Fibroblast of skin of left biceps (primary cell): ENCODE measurements at regions not wholly inside any gene's neighbourhood (a gene's known extent, or its start where the extent isn't known, plus 50 kb on each side); places are given as distances from the start of the nearest gene placed in this dataset.
A peak's percentile ranks its signal among the peaks of the same experiment; 100 is the strongest.

Experiments used
- DNase-seq, 2 experiments: peaks; one replicate each; pipeline ENCODE4 v3.0.0-alpha.2; 2013; ENCODE audit warnings: low read depth in 2 of 2

DNA sequence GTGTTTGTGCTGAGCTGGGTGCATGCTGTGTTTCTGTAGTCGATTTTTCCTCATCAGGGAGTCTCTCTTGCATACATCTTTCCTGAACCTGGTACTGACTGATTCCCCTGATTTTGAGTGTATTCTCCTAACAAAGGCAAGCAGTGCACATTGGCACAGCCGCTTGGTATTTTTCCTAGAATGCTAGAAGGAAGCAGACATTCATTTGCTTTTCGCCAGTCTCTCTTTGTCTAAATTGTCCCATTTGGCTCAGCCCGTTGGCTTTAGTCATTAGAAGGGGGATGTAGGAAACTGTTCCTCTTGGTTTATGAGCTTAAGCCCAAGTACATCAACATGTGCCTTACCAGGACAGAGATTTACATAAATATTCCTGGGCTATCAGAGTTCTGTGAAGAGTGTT lies 266.1 kb upstream of the TMTC4 start:
- no peak for DNase-seq

DNA sequence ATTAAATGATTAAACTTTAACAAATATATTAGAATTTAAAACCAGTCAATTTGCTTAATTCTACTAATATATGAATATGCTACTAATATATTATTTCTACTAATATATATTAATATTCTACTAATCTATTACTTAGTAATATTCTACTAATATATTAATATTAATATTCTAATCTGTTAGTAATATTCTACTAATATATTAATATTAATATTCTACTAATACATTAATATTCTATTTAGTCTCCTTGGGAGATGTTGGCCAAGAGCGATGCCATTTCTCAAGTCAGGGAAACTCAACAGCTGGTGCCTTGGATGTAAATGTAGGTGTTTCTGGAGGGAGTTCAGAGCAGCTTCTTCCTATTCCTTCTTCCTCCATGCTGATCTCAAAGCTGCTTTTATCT lies 259.2 kb upstream of the TMTC4 start:
- DNase-seq: no peak

DNA sequence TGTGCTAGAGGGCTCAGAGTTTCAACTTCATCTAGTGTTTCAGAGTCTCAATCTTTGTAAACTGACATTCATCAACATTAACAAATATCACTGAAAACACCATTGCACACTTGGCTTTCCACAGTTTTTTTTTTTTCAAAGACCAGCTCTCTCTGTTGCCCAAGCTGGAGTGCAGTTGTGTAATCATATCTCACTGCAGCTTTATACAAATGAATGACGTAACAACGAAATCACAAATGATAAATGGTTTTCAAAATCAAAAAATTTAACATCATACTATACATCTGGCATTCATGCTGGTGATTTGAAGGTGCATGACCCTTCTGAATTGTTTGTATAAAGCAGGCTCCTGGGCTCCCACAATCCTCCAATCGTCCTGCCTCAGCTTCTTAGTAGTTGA lies 248.0 kb upstream of the TMTC4 start:
- DNase-seq: no peak

DNA sequence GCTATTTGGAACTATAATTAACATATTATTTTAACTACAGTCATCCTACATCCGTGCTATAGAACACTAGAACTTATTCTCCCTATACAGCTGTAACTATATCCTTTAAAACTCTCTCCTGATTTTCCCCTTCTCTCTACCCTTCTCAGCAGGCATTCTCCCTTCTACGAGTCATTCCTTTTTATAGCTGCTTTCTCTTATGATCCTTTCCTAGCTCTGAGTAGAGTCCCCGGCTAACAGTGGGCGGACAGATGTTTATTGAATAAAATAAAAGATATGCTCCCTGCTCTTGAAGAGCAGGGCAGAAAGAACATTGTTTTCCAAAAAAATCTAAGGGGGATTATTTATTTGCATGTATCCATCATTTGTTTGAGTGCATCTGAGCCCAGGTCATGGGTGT lies 246.5 kb upstream of the TMTC4 start:
- no peak for DNase-seq

DNA sequence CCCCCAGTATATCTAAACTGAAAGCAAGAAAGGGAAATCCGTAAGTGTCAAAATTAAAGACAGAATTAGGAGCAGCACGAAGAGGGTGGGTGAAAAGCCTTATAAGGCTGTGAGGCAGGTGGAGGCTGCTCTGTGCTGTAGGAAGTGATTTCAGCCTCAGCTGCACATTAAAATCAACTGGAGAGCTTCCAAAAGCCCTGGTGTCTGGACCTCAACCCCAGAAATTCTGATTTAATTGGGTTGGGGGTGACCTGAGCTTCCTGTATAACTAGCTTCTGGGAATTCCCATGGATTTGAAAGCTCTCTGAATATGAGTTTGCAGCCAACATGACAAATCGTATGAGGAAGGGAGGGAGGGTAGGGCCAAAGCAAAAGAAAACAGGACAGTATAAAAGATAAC lies 242.4 kb upstream of the TMTC4 start:
- no peak for DNase-seq

DNA sequence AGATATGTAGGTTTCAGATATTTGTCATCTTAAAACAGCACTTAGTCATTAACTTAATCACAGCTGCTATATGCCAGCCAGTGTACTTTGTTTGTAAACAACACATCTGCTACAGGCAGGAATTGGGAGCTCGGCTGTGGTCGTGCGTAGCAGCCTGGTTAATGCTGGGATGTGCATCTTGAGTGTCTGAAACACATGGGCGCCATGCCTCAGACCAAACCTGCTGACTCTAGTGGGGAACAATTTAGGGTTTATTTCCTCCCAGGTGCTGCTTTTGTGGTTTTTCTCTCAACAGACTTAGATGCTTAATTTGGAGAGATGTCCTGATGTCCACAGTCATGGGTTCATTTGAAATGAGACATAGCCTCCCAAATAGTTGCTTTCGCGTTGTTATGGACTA lies 238.5 kb upstream of the TMTC4 start:
- no peak for DNase-seq

DNA sequence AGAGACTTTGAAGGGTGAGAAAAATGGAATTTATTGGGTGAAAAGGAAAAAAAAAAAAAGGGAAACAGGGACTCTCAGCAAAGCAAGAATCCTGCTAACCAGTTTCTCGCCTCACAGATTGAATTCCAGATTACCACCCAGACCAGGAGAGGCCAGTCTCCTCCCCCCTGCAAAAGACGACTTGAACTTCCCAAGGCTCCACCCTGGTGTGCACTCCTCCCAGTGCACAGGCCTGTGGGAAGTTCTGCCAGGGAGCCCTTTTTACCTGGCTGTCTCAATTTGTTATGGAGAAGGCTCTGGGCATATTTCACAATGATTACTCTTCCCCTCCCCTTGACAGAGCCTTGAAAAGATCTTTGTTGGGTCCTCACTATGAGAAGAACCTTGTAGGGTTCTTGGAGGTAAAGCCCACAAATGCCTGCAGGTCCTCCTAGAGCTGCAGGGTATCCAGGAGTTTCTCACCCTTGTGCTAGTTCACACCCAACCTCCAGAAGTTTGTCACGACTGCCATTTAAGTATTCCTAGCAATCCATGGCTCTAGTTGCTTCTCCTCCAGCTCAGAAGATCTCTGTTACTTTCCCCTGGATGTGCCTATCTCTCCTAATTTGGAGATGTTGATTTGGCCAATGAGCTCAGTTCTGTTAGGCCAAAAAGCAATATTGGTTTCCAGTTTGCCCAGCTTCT lies 229.8 kb upstream of the TMTC4 start:
- no peak for DNase-seq

DNA sequence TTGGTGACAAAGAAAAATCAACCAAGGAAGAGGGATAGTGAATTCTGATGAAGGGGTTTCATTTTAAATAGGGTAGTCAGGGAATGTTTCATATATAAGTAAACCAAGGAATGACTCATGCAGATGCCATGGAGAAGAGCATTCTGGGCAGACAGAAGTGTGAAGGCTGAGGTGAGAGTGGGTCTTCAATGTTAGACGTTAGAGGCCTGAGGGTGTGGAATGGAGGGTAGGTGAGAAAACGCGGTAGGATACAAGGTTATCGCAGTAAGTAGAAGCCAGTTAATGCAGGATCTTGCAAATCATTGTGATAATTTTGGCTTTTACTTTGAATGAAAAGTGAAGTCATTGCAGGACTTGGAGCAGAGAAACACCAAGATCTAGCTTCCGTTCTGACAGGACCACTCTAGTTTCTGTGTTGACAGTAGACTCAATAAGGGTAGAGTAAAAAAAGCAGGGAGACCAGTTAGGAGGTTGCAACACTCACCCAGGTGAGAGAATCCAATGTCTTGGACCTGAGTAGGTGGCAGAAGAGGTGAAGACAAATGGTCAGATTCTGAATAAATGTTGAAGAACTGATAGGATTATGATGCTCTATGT lies 225.2 kb upstream of the TMTC4 start:
- DNase-seq: no peak

DNA sequence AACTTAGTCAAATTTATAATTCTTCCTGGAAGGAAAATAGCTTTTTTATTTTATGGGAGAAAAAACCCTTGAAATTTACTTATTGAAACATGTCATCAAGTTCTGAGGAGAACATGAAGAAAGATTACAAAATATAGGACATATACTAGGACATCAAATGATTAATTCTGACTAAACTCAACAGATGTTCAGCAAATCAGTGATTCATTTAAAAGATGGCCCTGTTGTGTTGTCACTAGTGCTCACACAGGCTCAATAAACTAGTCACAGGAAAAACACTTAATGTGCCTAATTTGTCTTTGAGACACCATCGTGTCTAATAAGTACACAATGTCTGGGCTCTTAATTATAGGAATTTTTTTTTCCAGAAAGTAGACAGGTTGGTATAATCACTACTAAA lies 223.8 kb upstream of the TMTC4 start:
- DNase-seq: no peak

DNA sequence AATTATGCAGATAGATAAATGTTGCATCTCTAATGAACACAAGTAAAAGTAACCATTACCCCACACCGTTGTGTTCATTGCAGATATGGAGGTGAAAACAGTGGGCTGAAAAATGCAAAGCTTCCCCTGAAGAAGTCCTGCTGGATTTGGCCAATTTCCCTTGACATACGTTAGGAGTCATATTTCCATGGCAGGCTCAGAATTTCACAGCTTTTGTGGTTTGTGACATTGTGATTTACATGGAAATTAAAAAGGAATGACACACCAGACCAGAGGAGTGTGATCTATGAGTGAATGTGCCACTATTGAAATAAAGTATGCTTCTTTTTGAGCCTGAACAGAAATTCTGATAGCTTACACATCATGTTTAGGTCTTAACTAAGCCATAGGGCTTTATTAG lies 221.1 kb upstream of the TMTC4 start:
- peak; percentile 57 for DNase-seq

DNA sequence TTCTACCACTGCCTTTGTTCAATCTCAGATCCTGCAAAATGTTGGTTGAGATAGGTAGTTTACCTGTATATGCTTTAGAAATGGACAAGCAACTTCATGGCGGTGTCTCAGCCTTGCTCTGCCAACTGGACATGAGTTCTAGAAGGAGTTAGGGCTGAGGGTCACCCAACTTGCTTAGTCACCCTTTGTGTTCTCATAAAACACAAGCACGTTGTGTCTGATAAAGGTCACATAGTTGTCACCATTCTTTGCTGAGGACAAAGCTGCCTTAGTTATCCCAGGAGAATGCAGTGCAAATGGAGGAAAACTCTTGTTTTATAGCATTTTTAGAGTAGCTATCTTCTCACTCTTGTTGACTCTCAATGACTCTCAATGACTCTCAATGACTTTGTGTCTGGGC lies 218.4 kb upstream of the TMTC4 start:
- no peak for DNase-seq

DNA sequence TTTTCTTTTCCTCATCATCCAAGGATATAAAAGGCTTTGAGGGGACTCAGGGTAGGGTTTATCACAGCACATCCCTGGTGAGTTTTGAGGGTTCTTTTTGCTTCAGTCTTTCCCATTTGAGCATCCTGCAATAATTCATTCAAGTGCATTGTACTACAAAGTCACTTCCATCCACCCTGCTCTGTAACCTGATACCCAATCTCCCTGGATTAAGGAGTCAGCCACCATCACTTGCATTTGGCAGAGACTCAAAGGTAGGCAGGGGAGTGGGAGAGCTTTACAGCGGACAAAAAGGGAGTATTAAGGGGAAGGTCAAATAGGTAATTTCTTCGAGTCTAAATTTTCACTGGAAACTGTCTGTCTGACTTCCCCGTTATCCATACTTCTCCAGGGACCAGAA lies 216.1 kb upstream of the TMTC4 start:
- no peak for DNase-seq

DNA sequence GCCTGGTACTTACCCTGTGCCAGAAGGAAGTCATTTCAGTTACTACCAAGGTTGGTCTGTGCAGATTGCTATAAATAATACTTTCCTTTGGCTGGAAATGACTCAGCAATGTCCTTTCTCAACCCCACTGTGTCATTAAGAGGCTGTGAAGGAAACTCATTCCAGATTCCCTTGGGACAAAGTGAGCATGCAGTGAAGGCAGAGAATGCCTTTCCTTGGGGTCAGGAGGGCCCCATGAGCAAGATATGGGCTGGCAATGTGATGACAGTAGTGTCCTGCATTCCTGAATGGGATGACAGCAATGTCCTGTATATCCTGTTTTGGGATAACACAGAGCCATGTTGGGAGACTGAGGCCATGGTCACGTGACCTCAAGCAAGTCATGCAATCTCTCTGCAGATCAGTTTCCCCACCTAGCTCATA lies 213.1 kb upstream of the TMTC4 start:
- DNase-seq: peak; percentile 53 to 55

DNA sequence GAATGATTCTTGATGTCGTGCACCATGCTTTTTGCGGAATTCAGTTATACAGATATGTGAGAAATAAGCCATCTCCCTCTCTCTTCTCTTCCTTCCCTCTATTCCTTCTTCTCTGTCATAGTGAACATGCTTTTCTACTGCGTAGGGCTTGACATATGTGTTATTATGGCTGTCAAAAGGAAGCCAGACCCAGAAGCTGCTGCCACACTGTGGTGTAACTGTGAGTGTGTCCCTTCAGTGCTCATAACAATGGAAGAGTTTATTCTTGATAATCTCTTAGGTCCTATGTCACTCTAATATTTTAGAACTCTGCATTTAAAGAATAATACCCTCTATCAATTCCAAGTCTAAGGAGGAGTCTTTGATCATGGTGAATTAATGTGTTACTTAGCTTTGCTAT lies 208.9 kb upstream of the TMTC4 start:
- no peak for DNase-seq

DNA sequence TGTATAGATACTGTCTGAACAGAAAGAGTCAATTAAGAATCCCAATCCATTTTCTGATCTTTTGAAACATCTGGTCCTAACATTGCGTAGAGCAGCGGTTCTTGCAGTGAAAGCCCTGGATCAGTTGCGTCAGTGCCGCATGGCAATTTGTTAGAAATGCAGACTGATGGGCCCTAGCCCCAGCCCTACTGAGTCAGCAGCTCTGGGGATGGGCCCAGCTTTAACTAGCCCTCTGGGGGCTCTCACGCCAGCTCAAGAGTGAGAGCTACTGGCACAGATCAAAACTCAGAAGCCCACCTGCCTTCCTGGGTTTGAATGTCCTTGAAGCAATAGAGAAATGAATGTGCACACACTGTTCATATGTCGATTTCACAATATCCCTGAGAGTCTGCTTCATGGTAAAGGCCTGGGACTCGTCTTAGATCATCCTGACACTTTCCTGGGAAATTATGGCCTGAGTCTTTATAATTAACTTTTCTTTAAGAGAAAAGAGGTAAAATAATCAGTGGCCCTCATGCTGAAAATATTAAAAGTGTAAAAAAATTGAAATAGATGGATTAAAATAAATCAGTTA lies 206.8 kb upstream of the TMTC4 start:
- peak; percentile 38 to 46 for DNase-seq

DNA sequence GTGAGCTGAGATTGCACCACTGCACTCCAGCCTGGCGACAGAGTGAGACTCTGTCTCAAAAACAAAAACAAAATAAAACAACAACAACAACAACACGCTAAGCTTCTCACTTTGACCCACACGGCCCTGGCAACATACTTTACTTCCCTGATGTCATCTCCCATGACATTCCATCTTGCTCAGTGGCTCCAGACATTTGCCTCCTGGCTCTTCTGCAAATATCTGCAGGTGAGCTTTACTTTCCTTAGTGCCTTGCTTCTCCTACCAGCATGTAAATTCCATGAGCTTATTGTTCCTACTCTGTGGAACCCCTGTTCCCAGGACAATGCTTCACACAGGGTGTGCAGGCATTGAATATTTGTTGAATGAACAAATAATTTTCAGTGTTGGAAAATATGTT lies 205.6 kb upstream of the TMTC4 start:
- DNase-seq: no peak

DNA sequence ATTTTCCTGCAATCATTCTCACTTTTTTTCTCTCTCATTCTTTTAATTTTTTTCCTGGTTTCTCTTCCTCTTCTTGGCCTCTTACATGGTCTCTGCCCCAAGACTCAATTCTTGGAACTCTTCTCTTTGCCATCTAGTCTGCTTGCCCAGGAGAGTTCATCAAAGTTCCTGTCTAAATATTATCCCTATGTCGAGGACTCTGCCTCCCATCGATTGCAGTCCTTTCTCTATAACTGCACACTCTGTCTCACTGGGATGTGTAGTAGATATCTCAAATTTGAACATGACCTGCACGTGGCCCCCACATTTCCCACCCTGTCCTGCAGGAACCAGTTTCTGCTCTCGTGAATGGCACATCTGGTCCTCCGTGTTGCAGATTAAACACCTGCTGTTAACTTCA lies 204.7 kb upstream of the TMTC4 start:
- DNase-seq: no peak

DNA sequence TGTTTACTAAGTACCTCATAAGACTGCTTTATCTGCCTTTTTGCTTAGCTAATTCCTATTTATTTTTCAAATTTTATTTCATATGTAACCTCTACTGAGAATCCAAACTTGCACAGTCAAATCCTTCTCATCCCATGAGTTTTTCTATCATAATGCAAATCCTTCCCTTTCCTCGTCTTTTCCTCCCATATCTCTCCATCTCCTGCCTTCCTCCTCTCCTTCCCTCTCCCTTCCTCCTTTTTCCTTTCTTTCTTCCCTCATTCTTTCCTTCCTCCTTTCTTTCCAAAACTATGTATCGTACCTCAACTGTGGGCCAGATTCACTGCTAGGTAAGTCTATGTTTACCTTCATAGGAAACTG lies 201.4 kb upstream of the TMTC4 start:
- DNase-seq: no peak

DNA sequence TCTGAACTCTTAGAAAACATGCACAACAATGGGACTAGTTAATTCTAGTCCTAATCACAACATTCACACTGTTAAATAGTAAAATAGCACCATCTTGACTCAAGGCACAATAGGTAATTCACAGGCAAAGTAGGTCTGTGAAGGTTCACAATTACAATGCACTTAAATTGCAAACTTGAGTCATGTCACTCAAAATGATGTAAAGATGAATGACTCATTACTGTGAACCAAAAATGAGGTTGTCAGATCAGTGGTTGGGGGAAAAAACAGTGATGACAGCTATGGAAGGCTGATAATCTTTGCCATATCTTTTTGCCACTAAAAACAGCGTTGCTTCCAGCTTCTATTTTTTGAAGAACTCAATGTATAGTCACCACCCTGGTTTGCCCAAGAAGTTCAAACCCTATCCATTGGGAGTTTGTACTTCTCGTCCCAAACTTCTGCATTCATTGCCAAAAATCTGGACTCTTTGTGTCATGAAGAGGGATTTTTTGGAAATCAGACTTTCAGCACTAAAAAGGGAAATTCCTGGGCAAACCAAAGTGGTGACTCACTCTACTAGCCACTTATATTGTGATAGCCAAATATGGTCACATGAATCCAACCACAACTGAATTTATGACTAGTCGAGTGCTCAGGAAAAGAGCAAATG lies 200.9 kb upstream of the TMTC4 start:
- DNase-seq: peak; percentile 95 to 96

DNA sequence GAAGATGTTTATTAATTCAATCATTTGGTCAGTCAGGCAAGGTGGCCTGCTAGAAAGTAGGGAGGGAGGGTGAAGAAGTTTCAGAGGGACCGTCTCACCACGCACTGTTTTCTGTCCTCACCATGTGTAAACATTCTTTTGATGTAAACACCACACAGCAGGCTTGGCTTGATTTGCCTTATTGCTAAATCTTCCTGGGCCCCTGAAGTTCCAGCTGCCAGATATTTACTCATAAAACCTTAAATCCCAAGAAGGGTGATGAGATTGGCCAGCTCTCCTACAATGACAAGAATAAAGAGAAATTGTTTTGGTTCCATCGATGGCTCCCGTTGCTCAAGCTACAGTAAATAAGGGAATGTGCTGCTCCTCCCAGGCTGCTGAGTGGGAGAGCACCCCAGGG lies 198.2 kb upstream of the TMTC4 start:
- no peak for DNase-seq

DNA sequence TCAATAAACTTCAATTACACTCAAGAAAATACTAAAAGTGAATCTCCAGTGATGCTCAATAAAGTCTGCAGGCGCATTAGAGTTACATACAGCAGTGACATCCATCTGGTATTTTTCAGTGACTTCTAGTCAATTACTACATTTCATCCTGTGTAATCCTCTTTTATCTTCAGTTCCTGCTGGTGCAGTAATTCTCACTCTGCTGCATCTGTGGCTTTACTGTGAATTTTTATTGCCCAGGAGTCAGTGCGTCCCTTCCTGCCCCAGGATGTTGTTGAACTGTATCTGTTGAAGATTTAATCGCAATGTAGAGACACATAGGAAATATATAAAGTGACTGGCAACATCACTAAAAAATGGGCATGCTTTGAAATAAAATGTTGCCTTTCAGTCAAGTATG lies 196.3 kb upstream of the TMTC4 start:
- no peak for DNase-seq

DNA sequence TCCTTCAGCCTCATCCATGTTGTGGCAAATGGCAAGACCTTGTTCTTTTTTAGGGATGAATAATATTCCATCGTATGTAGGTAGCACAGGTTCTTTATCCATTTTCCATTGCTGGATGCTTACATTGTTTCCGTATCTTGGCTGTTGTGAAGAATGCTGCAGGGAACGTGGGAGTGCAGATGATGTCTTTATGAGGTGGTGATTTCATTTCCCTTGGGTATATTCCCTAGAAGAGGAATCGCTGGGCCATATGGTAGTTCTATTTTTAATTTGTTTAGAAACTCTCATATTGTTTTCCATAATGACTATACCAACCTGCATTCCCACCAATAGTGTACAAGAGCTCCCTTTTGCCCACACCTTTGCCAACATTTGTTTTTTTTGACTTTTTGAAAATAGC lies 186.3 kb upstream of the TMTC4 start:
- DNase-seq: no peak

DNA sequence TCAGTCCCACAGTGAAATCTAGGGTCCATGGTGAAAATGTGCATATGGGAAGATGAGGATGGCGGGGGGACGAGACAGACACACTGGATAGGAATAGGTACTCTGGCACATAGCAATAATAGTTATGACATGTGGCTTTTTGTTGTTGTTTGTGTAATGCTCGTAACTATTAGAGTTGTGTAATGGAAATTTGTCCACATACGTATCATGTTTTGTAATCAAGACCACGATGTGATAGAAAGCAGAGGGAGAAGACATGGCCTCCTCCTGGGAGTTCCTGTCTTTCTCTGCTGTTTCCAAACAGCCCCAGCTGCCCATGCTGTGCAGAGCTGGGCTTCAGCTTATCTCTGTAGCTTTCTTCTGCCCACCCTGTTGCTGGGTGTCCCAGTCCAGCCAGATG lies 185.3 kb upstream of the TMTC4 start:
- no peak for DNase-seq
